ENCODE measurements at regions not wholly inside any gene's neighbourhood (a gene's known extent, or its start where the extent isn't known, plus 50 kb on each side); places are given as distances from the start of the nearest gene placed in this dataset.

- TF ChIP-seq, protein P1, sequence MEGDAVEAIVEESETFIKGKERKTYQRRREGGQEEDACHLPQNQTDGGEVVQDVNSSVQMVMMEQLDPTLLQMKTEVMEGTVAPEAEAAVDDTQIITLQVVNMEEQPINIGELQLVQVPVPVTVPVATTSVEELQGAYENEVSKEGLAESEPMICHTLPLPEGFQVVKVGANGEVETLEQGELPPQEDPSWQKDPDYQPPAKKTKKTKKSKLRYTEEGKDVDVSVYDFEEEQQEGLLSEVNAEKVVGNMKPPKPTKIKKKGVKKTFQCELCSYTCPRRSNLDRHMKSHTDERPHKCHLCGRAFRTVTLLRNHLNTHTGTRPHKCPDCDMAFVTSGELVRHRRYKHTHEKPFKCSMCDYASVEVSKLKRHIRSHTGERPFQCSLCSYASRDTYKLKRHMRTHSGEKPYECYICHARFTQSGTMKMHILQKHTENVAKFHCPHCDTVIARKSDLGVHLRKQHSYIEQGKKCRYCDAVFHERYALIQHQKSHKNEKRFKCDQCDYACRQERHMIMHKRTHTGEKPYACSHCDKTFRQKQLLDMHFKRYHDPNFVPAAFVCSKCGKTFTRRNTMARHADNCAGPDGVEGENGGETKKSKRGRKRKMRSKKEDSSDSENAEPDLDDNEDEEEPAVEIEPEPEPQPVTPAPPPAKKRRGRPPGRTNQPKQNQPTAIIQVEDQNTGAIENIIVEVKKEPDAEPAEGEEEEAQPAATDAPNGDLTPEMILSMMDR (IDR thresholded peaks at IDR 0.05) = no peak
- peaks cover 0 to 6% of the 10 kb centered on the region in 2 experiments for H3K4me1 ChIP-seq (ENCODE audit: control insufficient read depth in 1 of 2, insufficient read depth in 1 of 2, low read depth in 1 of 2, low read length in 1 of 2)
- no peak overlapping the region for H3K4me3 ChIP-seq (ENCODE audit: low read depth in 1 of 2, low read length in 1 of 2)
- H3K9me3 ChIP-seq = no peaks in the 10 kb centered on the region
- H3K27ac ChIP-seq = no peak overlapping the region
- peaks cover 4% of the 10 kb centered on the region for H3K27me3 ChIP-seq
- no peaks in the 10 kb centered on the region for H3K36me3 ChIP-seq
These were observed 347.3 kb downstream of the ENC1 start for GRCh38 chr5:74293182-74293581.

- H3K27me3 ChIP-seq = peaks cover 28% of the 10 kb centered on the region
- no peak overlapping the region for H3K27ac ChIP-seq
- TF ChIP-seq, protein P1 (IDR thresholded peaks at IDR 0.05) = no peak
- peaks cover 0 to 6% of the 10 kb centered on the region in 2 experiments for H3K4me1 ChIP-seq (ENCODE audit: control insufficient read depth in 1 of 2, insufficient read depth in 1 of 2, low read depth in 1 of 2, low read length in 1 of 2)
- H3K9me3 ChIP-seq = no peaks in the 10 kb centered on the region
- H3K36me3 ChIP-seq = no peaks in the 10 kb centered on the region
- H3K4me3 ChIP-seq (ENCODE audit: low read depth in 1 of 2, low read length in 1 of 2) = no peak overlapping the region
These were observed 349.8 kb downstream of the ENC1 start for GRCh38 chr5:74290634-74291241.

DNA sequence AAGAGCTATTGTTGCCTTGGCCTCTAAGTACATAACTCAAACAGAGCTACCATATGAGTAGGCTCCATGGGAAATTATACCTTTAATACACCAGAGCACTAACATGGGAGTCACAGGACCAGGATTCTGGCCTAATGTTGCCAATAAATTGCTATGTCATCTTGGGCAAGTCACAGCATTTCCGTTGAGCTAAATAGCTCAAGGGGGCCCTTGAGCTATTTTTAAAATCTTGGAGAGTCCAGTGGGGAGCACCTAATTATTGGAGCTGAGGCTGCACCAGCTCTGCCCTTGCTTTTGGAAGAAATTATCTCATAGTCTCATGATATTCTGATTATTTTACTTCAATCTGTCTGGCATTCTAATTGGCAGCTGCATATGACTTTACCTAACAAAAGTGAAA is 350.8 kb downstream of the ENC1 start:
- H3K36me3 ChIP-seq = no peaks in the 10 kb centered on the region
- TF ChIP-seq, protein P1 (IDR thresholded peaks at IDR 0.05) = no peak
- H3K27ac ChIP-seq = no peak overlapping the region
- no peak overlapping the region for H3K4me3 ChIP-seq (ENCODE audit: low read depth in 1 of 2, low read length in 1 of 2)
- H3K4me1 ChIP-seq (ENCODE audit: control insufficient read depth in 1 of 2, insufficient read depth in 1 of 2, low read depth in 1 of 2, low read length in 1 of 2) = peaks cover 0 to 6% of the 10 kb centered on the region in 2 experiments
- peaks cover 37% of the 10 kb centered on the region for H3K27me3 ChIP-seq
- no peaks in the 10 kb centered on the region for H3K9me3 ChIP-seq

DNA sequence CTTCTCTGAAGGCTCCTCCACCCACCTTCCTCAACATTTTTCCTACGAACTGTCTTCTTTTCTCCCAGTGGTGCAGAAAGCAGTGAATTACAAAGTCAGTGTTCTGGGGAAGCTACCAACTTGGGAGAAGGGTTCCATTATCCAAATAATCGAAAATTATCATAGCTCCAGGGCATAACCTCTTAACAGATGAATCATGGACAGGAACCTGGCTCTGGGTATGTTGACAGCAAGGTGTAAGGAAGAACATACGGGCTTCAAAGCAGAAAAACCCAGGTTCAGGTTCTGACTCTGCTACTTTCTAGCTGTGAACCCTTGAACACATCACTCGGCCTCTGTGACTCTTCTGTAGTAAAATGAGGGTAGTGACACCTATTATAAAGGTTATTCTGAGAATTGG is 351.3 kb downstream of the ENC1 start:
- H3K4me1 ChIP-seq (ENCODE audit: control insufficient read depth in 1 of 2, insufficient read depth in 1 of 2, low read depth in 1 of 2, low read length in 1 of 2) = peaks cover 0 to 1% of the 10 kb centered on the region in 2 experiments
- H3K27me3 ChIP-seq = peaks cover 37% of the 10 kb centered on the region
- TF ChIP-seq, protein P1 (IDR thresholded peaks at IDR 0.05) = no peak
- no peaks in the 10 kb centered on the region for H3K36me3 ChIP-seq
- H3K27ac ChIP-seq = no peak overlapping the region
- no peak overlapping the region for H3K4me3 ChIP-seq (ENCODE audit: low read depth in 1 of 2, low read length in 1 of 2)
- H3K9me3 ChIP-seq = no peaks in the 10 kb centered on the region

GRCh38 chr5:74288448-74289108 is 351.9 kb downstream of the ENC1 start:
- Histone ChIP-seq H3K4me1 (ENCODE audit: control insufficient read depth in 1 of 2, insufficient read depth in 1 of 2, low read depth in 1 of 2, low read length in 1 of 2) (no peaks in the 10 kb centered on the region), H3K36me3 (no peaks in the 10 kb centered on the region)
- TF ChIP-seq, protein P1 (IDR thresholded peaks at IDR 0.05) = no peak

More at GRCh38 chr5:74288448-74289108, 351.9 kb downstream of the ENC1 start:
- no peak overlapping the region for H3K27ac ChIP-seq
- no peaks in the 10 kb centered on the region for H3K9me3 ChIP-seq
- H3K4me3 ChIP-seq (ENCODE audit: low read depth in 1 of 2, low read length in 1 of 2) = no peak overlapping the region
- H3K27me3 ChIP-seq = peaks cover 41% of the 10 kb centered on the region

Measured in neutrophil (primary cell).